ENCODE measurements at regions not wholly inside any gene's neighbourhood (a gene's known extent, or its start where the extent isn't known, plus 50 kb on each side); places are given as distances from the start of the nearest gene placed in this dataset.
A peak's percentile ranks its signal among the peaks of the same experiment; 100 is the strongest.

GRCh38 chr2:64400733-64401528, 53.0 kb upstream of the LGALSL start:
- DNase-seq (ENCODE audit: low read depth, low spot score) = no peak

GRCh38 chr2:64401529-64401880, 52.5 kb upstream of the LGALSL start:
- no peak for DNase-seq (ENCODE audit: low read depth, low spot score)

DNA sequence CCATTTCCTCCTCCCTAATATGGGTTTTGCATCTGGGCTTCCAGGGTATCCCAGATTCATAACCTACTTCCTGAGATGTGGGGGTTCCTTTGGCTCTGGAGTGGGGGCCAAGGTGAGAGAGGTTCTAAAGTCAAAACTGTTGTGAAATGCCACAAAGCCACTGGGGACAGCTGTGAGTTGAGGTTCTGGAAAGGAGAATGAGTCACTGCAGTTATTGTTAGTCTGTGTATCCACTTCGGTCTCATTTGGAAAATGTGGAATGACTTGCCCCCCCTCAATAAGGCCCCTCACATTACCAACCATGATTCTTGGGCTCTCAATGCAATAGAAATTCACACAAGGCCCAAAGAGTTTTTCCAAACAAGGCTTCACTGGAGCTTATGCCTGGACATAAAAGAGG, 51.1 kb upstream of the LGALSL start:
- DNase-seq (ENCODE audit: low read depth, low spot score) = no peak

DNA sequence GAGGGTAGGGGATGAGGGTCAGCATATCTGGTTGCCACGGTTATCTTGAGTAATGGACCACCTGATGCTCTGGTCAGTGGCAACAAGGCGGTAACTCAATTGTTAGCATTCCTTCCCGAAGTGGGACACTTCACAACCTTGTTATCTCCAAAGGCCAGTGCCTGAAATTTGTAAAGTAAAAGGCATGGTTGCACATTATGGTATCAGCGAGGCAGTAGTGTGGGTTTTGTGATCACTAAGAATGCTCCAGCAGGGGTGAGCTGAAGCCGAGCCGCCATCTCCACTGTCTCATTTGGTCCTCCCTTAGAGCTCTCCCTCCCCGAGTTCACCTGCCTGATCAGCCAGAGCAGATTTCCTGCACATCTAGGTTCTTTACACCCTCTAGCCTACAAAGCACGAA, 50.5 kb upstream of the LGALSL start:
- DNase-seq (ENCODE audit: low read depth, low spot score) = no peak

DNA sequence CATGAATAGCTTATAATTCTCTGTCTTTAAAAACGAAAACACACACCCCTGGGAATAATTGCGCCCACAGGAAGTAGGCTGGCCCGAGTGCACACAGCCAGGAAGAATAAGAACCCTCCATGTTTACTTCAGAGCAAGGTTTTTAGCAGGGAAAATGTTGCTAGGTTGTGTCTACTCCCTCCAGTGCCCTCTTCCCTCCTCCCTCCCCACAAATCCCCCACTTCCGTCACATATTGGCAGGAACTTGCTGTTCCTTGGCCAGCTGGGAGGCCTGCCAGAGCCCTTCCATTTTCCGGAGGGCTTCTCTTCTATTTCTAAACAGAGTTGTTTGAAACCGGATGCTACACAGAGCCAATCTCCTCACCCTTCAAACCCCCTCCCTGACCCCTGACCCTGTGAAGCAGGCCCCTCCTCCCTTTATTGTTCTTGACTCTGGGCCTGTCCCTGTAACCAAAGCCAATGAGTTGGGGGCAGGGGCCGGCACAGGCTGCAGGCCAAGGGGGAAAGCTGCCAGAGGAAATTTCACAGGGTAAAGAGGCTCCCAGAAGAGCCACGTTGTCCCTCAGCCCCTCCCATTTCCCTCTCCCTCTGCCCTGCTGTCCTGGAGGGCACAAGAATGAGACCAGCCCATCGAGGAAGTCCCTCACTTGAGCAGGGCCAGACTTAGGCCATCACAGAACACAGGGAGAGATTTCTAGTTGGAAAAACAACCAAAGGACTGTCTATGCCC, 49.8 kb upstream of the LGALSL start:
- peak; percentile 39 for DNase-seq (ENCODE audit: low read depth, low spot score)

All from smooth muscle cell of the brain vasculature (primary cell).